Medulla oblongata (tissue), 1 donor: ENCODE measurements at regions not wholly inside any gene's neighbourhood (a gene's known extent, or its start where the extent isn't known, plus 50 kb on each side); places are given as distances from the start of the nearest gene placed in this dataset.
"Not testable (repeated sequence)": the region's sequence is repeated elsewhere in the genome, so short reads cannot be mapped to it uniquely, and the experiment has no call there.

ENCODE experiments used
- DNase-seq: peaks from one replicate; pipeline ENCODE4 v3.0.0-alpha.2; 2015; ENCODE audit errors: extremely low spot score

DNA sequence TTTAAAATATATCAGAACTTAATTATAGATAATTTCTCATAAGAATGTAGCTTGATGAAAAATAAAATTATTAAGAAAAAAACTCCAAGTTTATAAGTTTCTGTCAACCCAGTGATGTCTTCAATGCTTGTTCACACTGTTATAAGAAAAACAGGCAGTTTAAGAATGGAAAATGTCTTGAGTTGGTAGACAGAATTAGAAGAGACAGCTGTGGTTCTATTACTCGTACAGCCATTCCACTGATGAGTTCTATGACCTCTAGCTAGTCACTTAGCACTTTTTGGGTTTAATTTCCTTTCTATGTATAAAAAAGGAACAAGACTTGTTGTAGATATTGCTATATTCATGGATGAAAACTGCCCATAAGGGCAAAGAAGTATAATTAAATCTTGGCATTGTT lies 1013.1 kb upstream of the ATXN8OS start:
- no peak for DNase-seq

DNA sequence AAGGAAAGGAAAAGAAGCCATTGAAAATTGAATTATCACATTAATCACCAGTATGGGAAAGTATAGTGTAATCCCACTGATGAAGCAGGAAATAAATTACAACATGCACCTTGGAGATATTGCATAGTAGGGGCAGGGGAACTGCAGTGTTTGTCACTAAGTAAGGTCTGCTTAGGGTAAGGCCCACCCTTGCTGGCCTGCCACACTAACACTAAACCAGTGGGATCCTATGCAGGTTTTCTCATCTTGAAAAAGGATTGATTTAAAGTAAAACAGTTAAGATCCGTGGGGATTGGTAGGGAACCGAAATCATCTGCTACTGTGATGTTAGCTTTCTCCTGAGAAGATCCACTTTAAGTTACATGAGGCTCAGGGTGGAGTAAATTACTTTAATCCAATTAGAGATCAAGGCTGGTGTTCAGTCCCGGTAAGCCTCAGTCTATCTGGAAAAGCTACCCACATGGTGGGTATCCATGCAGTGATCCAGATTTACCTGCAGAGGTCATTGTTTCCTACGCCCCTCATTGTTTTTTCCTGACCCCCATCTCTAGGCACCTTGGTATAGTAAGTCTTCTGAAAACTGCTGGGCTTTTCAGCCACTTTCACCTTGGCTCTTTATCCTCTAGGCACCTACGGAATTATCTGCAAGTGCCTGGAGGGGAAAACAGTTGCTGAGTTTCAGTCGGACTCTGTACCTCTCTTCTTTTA lies 1014.9 kb upstream of the ATXN8OS start:
- no peak for DNase-seq

DNA sequence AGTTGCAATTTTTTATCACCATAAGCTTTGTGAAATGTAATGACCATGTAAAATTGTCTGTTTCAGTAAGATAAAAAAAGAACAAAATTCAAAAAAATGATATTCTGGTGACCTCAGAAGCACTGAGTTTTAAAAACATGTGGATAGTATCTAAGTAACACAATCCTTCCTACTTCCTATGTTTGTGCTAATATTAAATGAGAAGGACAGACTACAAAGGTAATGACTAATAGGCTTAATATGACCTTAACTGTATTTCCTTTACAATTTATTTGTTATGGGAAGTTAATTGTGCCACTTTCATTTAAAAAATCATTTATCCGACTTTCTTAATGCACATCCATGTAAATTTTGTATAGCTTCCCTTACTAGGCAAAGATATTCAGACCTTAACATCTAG lies 1030.4 kb upstream of the ATXN8OS start:
- DNase-seq: no peak

DNA sequence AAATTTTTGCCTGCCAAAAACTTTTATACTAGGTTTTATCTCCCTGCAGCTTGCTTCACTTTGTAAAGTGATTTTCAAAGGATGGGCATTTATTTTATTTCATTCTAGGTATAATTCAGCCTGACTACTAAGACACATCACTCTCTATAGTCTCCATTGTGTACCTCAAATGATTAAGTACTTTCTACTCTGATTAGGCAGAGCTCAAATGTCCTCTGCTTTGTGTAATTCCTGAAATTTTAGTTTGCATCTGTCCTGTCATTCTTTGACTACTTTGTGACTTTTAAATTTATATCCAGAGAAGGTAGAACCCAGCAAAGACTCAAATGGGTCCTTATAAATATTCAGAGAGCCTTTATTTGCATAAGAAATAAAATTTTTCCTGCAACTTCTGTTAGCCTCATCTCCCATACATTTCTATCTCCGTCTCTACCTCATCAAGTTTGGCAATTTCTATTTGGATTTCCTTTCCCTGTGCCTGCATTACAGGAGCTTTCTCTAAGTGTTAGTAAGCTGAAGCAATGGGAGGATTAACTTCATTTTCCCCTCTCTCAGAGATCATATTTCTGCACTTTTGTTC lies 1038.0 kb upstream of the ATXN8OS start:
- no peak for DNase-seq

DNA sequence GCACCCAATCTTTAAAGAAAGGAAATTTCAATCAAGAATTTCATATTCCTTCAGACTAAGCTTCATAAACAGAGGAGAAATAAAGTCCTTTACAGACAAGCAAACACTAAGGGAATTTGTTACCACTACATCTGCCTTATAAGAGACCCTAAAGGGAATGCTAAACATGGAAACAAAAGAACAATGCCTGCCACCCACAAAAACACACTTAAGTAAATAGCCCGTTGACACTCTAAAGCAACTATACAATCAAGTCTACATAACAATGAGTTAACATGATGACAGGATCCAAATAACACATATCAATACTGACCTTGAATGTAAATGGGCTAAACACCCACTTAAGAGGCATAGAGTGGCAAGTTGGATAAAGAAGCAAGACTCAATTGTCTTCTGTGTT lies 1056.9 kb upstream of the ATXN8OS start:
- no peak for DNase-seq

DNA sequence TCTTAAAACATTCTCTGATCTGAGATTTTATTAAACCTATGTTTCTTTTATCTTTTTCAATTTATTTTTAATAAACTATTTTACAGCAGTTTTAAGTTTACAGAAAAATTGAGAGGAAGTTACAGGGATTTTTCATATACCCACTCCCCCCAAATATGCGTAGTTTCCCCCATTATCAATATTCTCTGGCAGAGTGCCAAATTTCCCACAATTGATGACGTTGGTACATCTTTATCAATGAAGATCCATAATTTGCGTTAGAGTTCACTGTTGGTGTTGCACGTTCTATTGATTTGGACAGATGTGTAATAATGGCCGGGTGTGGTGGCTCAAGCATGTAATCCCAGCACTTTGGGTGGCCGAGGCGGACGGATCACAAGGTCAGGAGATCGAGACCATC lies 1063.0 kb upstream of the ATXN8OS start:
- DNase-seq: no peak

DNA sequence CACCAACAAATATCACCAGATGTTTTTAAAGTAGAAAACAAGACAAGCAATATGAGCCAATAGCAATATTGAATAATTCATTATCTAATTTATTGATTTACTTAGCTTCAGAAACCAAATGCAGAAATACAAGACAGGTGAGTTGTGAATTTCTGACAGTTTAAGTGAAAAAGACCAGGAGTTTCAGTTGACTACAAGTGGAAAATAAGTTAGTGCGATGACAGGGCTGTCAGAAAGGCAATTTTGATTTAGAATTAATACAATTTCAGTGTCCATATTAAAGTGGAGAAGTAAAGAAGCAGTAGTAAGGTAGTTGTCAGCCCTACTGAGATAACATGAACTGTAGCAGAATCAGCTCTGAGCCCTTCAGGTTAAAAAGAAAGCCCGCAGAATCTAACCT lies 1066.7 kb upstream of the ATXN8OS start:
- no peak for DNase-seq

DNA sequence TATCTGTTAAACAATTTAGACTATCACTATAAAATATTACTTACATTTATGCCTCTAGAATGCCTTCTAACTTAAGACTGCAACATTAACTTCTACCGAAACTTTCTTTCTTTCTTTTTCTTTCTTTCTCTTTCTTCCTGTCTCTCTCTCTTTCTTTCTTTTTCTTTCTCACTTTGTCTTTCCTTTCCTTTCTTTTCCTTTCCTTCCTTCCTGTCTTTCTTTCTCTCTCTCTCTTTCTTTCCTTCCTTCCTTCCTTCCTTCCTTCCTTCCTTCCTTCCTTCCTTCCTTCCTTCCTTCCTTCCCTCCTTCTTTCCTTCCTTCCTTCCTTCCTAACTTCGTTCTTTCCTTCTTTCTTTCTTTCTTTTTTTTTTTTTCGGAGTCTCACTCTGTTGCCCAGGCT lies 1071.9 kb upstream of the ATXN8OS start:
- DNase-seq: no peak

DNA sequence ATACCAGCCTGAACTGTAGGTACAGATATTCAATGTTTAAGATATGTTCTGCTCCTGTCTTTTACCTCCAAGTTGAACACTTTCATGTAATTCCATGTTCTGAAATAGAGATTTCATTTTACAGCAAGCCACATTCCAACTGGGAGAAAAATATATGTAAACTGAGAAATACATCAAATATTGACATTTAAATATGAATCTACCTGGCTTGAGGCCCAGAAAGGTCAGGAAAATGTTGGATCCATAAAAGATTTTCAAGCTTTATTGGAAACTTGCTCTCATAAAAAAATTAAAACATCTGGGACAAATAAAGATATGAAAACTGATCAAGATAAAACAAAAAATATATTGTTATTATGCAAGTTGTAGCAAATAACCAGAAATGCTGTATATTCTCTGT lies 1078.7 kb upstream of the ATXN8OS start:
- no peak for DNase-seq

DNA sequence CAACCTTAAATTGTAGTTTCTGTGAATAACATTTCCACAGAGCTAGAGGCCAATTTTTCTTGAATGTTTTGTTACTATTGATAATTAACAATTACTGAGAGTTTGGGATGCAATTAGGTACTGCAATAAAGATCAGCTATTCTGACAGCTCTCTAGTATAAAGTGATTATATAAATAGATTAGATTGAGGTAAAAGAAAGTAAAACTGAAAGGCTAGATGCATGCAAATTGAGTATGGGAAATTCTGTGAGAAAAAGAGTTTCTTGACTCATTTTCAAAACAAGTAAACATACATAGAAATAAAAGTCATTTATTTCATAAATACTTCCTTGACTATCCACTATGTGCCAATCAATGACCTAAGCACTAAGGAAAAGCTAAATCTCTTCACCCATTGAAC lies 1087.5 kb upstream of the ATXN8OS start:
- no peak for DNase-seq

DNA sequence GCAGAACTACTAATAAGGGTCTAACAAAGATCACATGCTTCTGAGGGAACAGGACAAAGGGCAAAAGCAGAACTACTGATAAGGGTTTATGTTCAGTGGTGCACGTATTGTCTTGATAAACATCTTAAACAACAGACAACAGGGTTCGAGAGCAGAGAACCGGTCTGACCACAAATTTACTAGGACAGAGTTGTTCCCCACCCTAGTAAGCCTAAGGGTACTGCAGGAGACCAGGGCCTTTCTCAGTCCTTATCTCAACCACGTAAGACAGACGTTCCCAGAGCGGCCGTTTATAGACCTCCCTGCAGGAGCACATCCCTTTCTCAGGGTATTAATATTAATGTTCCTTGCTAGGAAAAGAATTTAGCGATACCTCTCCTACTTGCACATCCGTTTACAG lies 1089.5 kb upstream of the ATXN8OS start:
- not testable (repeated sequence) for DNase-seq

DNA sequence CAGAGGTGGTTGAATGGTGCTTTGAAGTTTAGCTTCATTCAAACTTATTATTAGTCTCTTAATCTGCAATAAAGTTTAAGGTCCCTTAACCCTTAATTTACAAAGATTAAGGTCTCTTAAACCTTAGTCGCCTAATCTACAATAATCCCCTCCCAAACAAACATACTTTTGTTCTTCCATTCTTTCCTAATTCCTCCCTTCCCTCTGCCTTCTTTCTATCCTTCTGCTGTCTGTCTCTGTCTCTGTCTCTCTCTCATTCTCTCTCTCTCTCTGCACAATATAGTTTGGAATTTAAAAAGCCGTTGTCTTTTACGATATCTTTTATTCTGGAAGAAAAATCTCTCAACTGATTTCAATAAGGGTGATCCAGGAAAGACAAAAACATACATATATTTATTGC lies 1096.8 kb upstream of the ATXN8OS start:
- DNase-seq: no peak

DNA sequence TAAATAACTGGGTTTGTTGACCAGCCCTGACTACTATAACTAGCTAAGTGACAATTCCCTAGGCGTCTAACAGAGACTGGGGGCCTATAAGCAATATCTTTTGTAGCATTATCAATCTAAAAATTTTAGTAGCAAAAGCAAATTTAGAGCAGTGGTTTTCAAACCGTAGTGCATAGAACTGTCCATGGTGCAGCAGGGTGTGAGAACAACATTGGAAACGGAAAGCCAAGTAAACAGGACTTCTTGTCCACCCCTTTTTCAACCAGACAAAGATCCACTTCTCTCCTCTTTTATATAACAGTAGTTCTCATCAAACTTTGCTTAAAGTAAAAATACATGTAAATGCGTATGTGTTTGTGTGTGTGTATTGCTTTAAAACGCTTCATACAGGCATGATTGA lies 1099.1 kb upstream of the ATXN8OS start:
- DNase-seq: no peak

DNA sequence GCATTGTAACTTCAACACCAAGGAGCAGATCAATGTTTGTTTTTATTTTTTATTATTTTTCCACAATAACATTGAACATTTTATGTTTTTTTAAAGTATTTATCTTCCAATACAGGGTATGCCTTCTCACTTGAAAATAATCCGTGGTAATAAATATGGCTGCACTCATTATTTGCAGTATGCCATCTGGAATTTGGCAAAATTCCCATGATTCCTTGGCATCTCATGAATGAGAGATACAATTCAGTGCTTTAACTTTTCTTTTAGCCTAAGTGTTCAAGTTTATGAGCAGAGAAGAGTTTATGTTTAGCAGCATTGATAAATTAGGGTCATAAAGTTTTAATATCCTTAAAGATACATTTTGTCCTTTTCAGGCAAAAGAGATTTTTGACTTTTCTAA lies 1109.6 kb upstream of the ATXN8OS start:
- no peak for DNase-seq

DNA sequence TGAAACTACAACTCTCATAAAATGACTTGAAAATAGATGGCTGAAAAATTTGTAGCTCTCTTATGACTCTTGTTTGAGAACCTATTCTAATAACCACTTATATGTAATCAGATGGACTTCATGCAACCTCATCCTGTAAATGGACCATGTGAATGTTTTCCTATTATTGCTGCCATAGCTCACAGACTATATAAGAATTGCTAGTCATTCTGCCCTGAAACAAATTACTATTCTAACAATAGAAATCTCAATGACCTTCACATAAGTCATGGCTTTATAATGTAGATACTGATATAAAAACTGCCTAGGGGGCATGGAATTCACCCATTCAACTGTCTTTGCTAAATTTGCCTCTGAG lies 1111.0 kb upstream of the ATXN8OS start:
- no peak for DNase-seq

DNA sequence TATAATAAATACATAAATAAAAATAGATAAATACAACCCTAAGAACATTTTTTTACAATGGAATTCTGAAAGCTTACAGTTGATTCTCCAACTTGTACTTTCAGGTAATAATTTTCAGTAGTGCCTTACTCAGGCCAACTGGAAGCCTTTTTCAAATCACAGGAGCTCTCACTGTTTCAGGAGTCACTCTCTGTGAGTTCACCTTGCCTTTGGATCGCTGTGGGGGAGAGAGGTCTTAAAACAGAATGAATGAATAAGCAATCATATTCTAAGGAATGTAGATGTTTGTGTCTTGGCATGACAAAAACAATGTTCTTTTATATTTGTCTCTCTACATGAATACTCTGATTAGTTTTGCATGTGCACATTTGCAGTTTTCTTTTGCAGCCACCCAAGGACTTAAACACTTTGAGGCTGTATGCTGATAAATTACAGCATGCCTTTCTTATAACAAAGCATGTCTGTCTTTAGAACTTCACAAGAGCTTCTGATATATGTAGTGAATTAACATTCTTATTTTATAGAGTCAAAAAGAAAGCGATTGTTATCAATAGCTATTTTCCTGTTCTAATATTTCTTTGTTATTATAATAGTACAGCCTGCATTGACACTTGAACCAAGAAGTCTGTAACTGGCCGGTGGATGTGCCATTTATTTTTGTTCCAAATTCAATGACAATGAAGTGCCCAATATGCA lies 1111.5 kb upstream of the ATXN8OS start:
- DNase-seq: no peak

DNA sequence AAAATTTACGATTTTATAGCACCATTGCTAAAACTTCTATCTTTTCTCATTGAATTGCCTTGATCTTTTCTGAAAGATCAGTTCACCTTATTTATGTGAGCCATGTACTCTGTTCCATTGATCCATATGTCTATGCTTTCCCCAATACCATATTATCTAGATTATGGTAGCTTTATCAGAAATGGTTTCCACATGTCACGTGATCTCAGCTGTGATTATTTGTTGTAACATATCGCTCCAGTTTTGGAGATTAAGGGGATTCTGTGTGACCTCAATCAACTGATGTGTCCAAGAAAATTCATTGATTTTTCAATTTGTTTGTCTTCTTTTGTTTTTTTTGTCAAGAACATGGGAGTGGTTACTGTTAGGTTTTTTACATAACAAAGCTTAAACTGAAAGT lies 1114.5 kb upstream of the ATXN8OS start:
- DNase-seq: no peak

DNA sequence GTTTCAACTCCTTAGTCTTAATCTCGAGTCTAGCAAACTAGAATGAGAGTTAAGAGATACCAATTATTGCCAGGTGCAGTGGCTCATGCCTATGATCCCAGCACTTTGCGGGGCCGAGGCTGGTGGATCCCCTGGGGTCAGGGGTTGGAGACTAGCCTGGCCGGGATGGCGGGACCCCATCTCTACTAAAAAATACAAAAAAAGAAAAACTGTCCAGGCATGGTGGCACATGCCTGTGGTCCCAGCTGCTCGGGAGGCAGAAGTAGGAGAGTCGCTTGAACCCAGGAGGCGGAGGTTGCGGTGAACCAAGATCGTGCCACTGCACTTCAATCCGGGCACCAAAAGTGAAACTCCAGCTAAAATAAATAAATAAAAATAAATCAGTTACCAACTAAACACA lies 1119.5 kb upstream of the ATXN8OS start:
- DNase-seq: no peak

DNA sequence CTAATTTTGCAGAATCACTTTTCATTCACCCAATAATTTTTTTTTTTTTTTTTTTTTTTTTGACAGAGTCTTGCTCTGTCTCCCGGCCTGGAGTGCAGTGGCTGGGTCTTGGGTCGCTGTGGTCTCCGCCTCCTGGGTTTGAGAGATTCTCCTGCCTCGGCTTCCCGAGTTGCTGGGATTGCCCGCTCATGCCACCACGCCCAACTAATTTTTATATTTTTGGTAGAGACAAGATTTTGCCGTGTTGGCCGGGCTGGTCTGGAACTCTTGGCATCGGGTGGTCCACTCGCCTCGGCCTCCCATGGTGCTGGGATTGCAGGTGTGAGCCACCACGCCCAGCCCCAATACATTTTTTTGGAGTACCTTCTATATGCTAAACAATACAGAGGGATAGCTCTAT lies 1120.0 kb upstream of the ATXN8OS start:
- no peak for DNase-seq

DNA sequence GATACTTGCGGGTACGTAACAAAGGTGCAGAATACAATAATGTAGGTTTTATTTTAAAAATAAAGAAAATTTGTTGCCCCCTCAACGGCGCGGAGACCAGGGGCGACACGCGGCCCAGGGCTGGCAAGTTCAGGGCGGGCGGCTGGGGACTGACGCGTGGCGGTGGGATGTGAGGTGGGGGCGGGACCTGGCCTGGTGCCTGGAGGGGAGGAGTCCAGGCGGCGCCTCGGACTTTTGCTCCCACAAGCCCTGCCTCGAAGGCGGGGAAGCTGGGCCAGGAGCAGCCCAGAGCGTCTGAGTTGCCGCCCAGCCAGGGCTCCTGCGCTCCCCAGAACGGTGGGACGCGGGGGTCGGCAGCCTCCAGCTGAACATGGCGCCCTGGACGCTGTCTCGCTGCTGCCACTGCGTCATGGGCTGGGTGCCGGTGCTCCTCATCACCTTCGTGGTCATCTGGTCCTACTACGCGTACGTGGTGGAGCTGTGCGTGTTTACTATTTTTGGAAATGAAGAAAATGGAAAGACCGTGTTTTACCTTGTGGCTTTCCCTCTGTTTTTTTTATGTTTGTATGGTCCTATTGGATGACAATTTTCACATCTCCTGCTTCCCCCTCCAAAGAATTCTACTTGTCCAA lies 1122.8 kb upstream of the ATXN8OS start:
- DNase-seq: no peak

DNA sequence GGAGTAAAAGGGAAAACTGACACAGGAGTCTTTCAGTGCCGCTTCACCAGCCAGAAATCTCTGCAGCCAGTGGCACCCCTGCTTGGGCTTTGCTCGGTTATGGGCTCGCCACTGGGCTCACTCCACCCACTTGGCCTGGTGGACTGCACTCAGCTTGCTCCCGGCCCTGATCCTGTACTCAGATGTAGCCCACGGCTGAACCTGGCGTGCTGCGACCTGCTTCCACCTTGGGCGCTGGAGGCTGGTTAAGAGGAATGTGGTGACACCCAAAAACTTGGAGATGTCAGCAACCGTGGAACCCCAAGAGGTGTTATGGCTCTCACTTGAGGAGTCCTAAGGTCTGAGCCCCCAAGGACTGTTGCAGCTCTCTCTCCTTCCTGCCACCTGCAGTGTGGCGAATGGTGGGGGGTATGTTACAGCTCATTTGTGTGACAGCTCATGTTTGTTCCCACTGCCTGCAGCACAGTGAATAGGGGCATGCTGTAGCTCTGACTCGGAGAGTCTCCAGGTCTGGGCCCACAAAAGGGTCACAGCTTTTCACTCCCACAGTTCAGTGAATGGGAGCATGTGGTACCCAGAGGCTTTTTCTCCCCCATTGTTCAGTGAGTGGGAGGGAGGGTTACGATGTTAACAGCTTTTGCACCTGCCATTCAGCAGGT lies 1124.5 kb upstream of the ATXN8OS start:
- no peak for DNase-seq

DNA sequence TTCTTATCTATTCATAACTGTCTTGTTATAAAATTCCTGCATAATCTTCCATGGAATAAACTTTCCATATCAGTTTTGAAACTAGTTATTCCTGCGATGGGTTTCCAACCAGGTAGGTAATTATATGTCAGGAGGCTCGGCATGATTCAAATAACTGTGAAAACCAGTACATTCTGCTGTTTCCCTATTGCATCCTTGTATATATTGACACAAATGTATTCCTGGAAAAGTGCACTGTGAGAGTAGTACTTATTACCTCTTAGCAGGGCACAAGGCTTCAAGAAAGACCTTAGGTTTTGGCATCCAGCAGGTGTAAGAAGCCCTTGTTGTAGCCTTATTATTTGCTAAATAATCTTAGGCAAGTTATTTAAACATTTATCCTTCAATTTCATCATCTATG lies 1131.3 kb upstream of the ATXN8OS start:
- no peak for DNase-seq

DNA sequence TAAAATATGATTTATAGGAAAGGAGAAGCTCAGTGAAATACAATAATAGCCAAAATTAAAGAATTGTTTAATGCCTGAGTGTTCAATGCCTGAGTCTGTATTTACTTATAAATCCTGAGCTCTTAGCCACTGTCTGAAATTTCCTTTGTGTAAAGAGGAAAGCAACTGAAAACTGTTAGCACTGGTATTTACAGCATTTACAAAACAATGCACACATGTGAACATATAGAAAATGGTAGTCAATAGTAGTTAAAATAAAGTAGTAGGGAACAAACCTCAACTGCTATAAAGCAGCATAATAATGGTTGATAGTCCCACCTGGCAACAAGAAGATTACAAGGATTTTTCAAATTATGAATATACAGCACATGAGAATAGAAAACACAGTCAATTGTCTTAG lies 1137.1 kb upstream of the ATXN8OS start:
- DNase-seq: no peak
